Epidermal melanocyte (primary cell): ENCODE measurements at regions not wholly inside any gene's neighbourhood (a gene's known extent, or its start where the extent isn't known, plus 50 kb on each side); places are given as distances from the start of the nearest gene placed in this dataset.
A peak's percentile ranks its signal among the peaks of the same experiment; 100 is the strongest.

Experiments
- DNase-seq: peaks from one replicate; pipeline ENCODE4 v3.0.0; 2011; ENCODE audit warnings: low spot score; ENCODE audit not compliant: insufficient read length

DNA sequence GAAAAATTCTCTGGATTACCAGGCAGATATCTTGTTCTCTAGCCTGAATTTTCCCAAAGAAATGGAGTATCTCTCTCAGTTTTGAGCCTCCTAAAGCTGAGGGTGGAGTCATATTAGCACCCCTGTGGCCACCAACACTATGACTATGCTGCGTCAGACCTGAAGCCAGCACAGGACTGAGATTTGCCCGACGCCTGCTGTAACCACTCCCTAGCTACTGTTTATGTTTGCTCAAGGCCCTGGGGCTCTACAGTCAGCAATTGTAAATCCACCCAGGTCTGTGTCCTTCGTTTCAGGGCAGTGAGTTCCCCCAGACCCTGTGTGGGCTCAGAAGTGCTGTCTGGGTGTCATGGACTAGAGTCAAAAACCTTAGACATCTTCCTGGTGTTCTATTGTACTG lies 61.4 kb downstream of the ZXDA start:
- DNase-seq: no peak

DNA sequence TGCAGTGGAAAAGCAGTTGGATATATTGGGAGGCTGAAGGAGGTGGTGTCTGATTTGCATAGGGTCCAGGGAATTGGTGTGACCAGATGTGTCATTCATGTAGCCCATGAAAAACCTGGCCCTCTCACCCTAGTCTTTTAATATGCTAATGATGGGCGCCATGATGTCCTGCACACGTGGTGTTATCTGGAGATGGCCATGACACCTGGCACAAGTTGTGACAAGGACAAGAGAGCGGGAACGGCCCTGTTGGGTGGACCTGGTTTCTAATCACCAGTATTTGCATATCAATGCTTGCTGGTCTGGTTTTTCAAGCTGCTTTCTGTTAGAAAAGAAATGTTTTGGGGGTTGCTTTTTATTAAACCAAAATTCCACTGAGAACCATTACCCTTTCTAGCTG lies 87.4 kb downstream of the ZXDA start:
- DNase-seq: no peak

DNA sequence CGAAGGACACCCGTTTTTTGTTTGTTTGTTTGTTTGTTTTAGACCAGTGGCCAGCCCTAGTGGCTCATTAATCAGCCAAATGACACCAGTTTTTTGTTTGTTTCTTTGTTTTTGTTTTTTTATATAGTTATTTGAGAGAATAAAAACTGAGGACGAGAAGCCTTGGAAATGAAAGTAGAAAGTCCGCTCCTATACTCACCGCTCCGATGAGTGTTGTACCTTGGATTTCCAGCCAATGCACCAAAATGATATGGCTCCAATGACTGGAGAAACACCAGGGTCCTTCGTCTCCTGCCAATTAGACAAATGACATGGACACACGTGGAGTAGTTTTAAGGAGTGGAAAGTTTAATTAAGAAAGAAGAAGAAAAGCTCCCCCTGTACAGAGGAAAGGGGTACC lies 87.9 kb downstream of the ZXDA start:
- DNase-seq: no peak

DNA sequence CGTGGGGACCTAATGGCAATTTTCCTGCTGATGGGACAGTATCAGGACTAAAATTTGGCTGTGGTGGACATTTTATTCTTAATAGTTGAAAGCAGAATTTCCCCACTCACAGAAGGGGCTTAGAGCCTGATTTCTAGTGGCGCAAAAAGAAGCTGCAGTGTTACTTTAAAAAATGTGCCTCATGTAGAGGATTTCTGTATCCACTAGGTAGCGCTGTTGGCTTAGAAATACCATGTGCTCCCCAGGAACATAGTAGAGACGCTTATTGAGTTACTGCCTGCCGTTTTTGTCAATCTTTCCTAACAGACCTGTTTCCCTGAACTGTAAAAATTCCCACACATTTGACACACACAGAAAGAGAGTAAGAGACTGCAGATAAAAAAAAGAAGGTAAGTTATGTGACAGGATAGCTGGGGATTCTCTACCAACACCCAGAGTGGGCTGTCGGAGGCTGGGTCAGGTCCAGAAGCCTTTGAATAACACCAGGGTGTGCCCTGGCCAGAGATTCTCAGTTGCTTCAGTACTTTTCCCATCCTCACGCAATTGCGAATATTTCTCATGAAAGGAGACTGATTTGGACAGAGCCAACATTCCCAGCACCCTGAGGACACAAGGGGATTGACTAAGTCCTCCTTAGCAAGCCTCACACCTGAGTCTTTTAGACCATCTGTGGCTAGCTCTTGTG lies 88.4 kb downstream of the ZXDA start:
- DNase-seq: peak; percentile 32

DNA sequence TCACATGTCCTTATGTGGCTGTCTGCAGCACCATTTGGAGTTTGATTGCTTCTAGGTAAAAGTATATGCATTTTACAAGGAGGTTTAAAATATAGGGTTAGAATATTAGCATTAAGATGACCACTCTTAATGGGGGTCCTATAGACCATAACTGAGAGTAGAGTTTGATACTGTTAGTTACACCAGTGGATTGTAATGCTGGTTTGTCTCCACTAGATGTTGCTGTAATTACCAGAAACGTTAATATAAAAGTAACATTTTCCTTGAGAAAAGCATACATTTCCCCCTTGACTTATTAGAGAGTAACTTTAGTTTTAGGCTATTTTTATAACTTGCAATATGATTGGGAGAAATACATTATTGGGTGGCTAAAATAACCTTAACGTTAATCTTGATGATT lies 93.0 kb downstream of the ZXDA start:
- no peak for DNase-seq

DNA sequence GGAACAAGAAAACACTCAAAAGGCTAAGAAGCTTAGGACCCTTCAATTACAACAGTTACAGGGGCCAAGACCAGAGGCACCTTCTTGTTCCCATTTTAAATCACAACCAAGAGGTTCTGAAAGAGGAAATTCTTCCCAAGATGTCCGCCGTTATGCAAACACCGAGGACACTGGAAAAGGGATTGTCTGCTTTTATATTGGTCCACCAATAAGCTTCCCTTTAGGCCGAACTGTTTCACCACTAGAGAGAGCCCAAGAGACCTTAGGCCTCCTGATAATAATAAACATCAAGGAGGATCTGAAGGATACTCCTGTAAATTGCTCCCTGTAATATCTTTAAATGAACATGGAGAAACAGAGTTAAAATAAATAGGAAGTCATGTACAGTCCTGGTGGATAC lies 92.6 kb upstream of the NLRP2B start:
- no peak for DNase-seq

DNA sequence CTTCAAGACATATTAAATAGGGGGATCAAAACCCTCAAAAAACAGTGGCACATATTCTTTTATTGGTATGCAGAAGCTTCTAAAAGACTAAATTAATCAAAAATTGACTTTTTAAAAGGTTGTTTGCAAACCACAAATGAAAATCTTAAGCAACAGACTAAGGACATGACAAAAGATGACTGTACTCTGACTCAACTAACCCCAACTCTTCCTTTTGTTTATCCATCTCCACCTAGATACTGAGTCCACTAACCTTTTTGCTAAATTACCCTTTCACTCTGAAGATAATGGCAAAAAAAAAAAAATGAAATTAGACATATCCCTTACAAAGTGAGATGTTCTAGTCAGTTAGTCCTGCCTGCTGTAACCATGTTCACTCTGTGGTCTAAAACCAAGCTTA lies 91.6 kb upstream of the NLRP2B start:
- no peak for DNase-seq

DNA sequence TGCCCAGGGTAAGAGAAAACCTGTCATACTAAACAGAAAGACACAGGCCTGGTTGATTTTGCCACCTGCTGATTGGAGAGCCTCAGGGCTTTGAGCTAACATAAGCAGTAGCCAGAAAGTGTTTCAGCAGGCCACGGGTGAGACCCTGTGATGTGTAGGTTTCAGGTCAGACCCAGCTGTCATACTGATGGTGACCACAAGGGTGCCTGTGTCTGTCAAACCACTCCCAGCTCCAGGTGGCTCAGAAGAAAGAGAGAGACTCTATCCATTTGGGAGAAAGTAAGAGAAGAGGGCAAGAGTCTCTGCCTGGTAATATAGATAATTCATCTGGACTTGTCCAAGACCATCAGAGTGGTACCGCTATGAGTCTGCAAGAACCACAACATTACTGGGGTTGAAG lies 72.8 kb upstream of the NLRP2B start:
- no peak for DNase-seq

DNA sequence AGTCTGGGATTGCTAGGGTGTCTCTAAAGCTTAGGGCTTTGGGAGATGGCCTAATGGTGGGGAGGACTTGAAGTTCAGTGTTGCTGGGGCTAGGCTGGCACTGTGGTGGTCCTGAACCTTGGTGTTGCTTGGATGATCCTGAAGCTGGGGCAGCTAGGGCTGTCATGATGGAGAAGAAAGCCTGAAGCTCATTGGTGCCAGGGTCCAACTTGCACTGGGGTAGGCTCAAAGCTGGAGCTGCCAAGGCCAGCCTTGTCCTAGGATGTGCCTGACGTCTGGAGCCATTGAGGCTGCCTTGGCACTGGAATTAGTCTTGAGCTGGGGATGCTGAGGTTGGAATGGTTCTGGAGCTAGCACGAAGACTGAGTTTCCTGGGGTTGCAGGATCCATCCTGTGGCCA lies 61.0 kb upstream of the NLRP2B start:
- no peak for DNase-seq

DNA sequence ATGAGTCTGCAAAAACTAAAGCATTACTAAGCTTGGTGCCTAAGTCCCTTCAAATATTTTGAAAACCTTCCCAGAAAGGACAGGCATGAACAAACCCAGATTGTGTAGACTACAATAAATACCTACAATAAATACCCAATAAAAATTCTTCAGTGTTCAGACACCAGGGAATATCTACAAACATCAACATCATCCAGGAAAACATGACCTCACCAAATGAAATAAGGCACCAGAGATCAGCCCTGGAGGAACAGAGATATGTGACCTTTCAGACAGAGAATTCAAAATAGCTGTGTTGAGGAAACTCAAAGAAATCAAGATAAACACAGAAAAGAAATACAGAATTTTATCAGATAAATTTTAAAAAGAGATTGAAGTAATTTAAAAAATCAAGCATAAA lies 57.8 kb upstream of the NLRP2B start:
- no peak for DNase-seq
